ENCODE measurements at regions not wholly inside any gene's neighbourhood (a gene's known extent, or its start where the extent isn't known, plus 50 kb on each side); places are given as distances from the start of the nearest gene placed in this dataset.

- no peaks in the 10 kb centered on the region for H3K27me3 ChIP-seq (ENCODE audit: control insufficient read depth in 1 of 2, insufficient read depth in 2 of 2, low read length in 2 of 2)
- 66% methylated on average over 3 of the region's 3 CpGs for WGBS, 2 donors
- H3K4me3 ChIP-seq (ENCODE audit: low read depth in 1 of 2, low read length in 2 of 2) = no peak overlapping the region
Observed at GRCh38 chr10:43756341-43756740, 107.7 kb upstream of the ZNF32 start.

GRCh38 chr10:43754569-43755260, 106.0 kb upstream of the ZNF32 start:
- Histone ChIP-seq H3K27ac (ENCODE audit: low read depth in 2 of 2, low read length in 1 of 2) (no peak overlapping the region), H3K36me3 (ENCODE audit: control insufficient read depth in 2 of 2, insufficient read depth in 2 of 2, low read length in 1 of 2) (no peaks in the 10 kb centered on the region), H3K9me3 (ENCODE audit: control insufficient read depth in 2 of 2, insufficient read depth in 1 of 2, low read depth in 1 of 2, low read length in 1 of 2) (no peaks in the 10 kb centered on the region), H3K27me3 (ENCODE audit: control insufficient read depth in 1 of 2, insufficient read depth in 2 of 2, low read length in 2 of 2) (no peaks in the 10 kb centered on the region), H3K4me3 (ENCODE audit: low read depth in 1 of 2, low read length in 2 of 2) (no peak overlapping the region), H3K4me1 (ENCODE audit: control insufficient read depth in 2 of 2, insufficient read depth in 2 of 2, low read length in 1 of 2) (no peaks in the 10 kb centered on the region)
- WGBS, 2 donors = 88 to 89% methylated on average over 8 of the region's 8 CpGs

More at GRCh38 chr10:43756341-43756740, 107.7 kb upstream of the ZNF32 start:
- no peak overlapping the region for H3K27ac ChIP-seq (ENCODE audit: low read depth in 2 of 2, low read length in 1 of 2)
- no peaks in the 10 kb centered on the region for H3K36me3 ChIP-seq (ENCODE audit: control insufficient read depth in 2 of 2, insufficient read depth in 2 of 2, low read length in 1 of 2)
- no peaks in the 10 kb centered on the region for H3K4me1 ChIP-seq (ENCODE audit: control insufficient read depth in 2 of 2, insufficient read depth in 2 of 2, low read length in 1 of 2)
- no peaks in the 10 kb centered on the region for H3K9me3 ChIP-seq (ENCODE audit: control insufficient read depth in 2 of 2, insufficient read depth in 1 of 2, low read depth in 1 of 2, low read length in 1 of 2)

- Histone ChIP-seq H3K36me3 (ENCODE audit: control insufficient read depth in 2 of 2, insufficient read depth in 2 of 2, low read length in 1 of 2) (no peaks in the 10 kb centered on the region), H3K9me3 (ENCODE audit: control insufficient read depth in 2 of 2, insufficient read depth in 1 of 2, low read depth in 1 of 2, low read length in 1 of 2) (no peaks in the 10 kb centered on the region), H3K27me3 (ENCODE audit: control insufficient read depth in 1 of 2, insufficient read depth in 2 of 2, low read length in 2 of 2) (no peaks in the 10 kb centered on the region), H3K4me3 (ENCODE audit: low read depth in 1 of 2, low read length in 2 of 2) (no peak overlapping the region), H3K4me1 (ENCODE audit: control insufficient read depth in 2 of 2, insufficient read depth in 2 of 2, low read length in 1 of 2) (no peaks in the 10 kb centered on the region), H3K27ac (ENCODE audit: low read depth in 2 of 2, low read length in 1 of 2) (no peak overlapping the region)
- 86 to 90% methylated on average over 18 of the region's 18 CpGs for WGBS, 2 donors
Observed at GRCh38 chr10:43753397-43754061, 104.8 kb upstream of the ZNF32 start.

- WGBS, 2 donors = 43 to 89% methylated on average over 1 of the region's 1 CpG
- H3K4me1 ChIP-seq (ENCODE audit: control insufficient read depth in 2 of 2, insufficient read depth in 2 of 2, low read length in 1 of 2) = no peaks in the 10 kb centered on the region
Observed at GRCh38 chr10:43752682-43753081, 104.0 kb upstream of the ZNF32 start.

GRCh38 chr10:43751646-43752045, 103.0 kb upstream of the ZNF32 start:
- Histone ChIP-seq H3K27ac (ENCODE audit: low read depth in 2 of 2, low read length in 1 of 2) (no peak overlapping the region), H3K27me3 (ENCODE audit: control insufficient read depth in 1 of 2, insufficient read depth in 2 of 2, low read length in 2 of 2) (no peaks in the 10 kb centered on the region), H3K4me1 (ENCODE audit: control insufficient read depth in 2 of 2, insufficient read depth in 2 of 2, low read length in 1 of 2) (no peaks in the 10 kb centered on the region), H3K36me3 (ENCODE audit: control insufficient read depth in 2 of 2, insufficient read depth in 2 of 2, low read length in 1 of 2) (no peaks in the 10 kb centered on the region), H3K9me3 (ENCODE audit: control insufficient read depth in 2 of 2, insufficient read depth in 1 of 2, low read depth in 1 of 2, low read length in 1 of 2) (no peaks in the 10 kb centered on the region), H3K4me3 (ENCODE audit: low read depth in 1 of 2, low read length in 2 of 2) (no peak overlapping the region)
- 93 to 95% methylated on average over 5 of the region's 5 CpGs for WGBS, 2 donors

More at GRCh38 chr10:43752682-43753081, 104.0 kb upstream of the ZNF32 start:
- H3K36me3 ChIP-seq (ENCODE audit: control insufficient read depth in 2 of 2, insufficient read depth in 2 of 2, low read length in 1 of 2) = no peaks in the 10 kb centered on the region
- H3K4me3 ChIP-seq (ENCODE audit: low read depth in 1 of 2, low read length in 2 of 2) = no peak overlapping the region
- H3K9me3 ChIP-seq (ENCODE audit: control insufficient read depth in 2 of 2, insufficient read depth in 1 of 2, low read depth in 1 of 2, low read length in 1 of 2) = no peaks in the 10 kb centered on the region
- H3K27ac ChIP-seq (ENCODE audit: low read depth in 2 of 2, low read length in 1 of 2) = no peak overlapping the region
- H3K27me3 ChIP-seq (ENCODE audit: control insufficient read depth in 1 of 2, insufficient read depth in 2 of 2, low read length in 2 of 2) = no peaks in the 10 kb centered on the region

GRCh38 chr10:43749940-43750552, 101.4 kb upstream of the ZNF32 start:
- H3K27me3 ChIP-seq (ENCODE audit: control insufficient read depth in 1 of 2, insufficient read depth in 2 of 2, low read length in 2 of 2) = no peaks in the 10 kb centered on the region
- no peaks in the 10 kb centered on the region for H3K9me3 ChIP-seq (ENCODE audit: control insufficient read depth in 2 of 2, insufficient read depth in 1 of 2, low read depth in 1 of 2, low read length in 1 of 2)
- no peak overlapping the region for H3K4me3 ChIP-seq (ENCODE audit: low read depth in 1 of 2, low read length in 2 of 2)
- no peak overlapping the region for H3K27ac ChIP-seq (ENCODE audit: low read depth in 2 of 2, low read length in 1 of 2)
- 72 to 81% methylated on average over 4 of the region's 4 CpGs for WGBS, 2 donors
- no peaks in the 10 kb centered on the region for H3K36me3 ChIP-seq (ENCODE audit: control insufficient read depth in 2 of 2, insufficient read depth in 2 of 2, low read length in 1 of 2)
- no peaks in the 10 kb centered on the region for H3K4me1 ChIP-seq (ENCODE audit: control insufficient read depth in 2 of 2, insufficient read depth in 2 of 2, low read length in 1 of 2)

GRCh38 chr10:43749145-43749576, 100.5 kb upstream of the ZNF32 start:
- Histone ChIP-seq H3K9me3 (ENCODE audit: control insufficient read depth in 2 of 2, insufficient read depth in 1 of 2, low read depth in 1 of 2, low read length in 1 of 2) (no peaks in the 10 kb centered on the region), H3K36me3 (ENCODE audit: control insufficient read depth in 2 of 2, insufficient read depth in 2 of 2, low read length in 1 of 2) (no peaks in the 10 kb centered on the region), H3K27ac (ENCODE audit: low read depth in 2 of 2, low read length in 1 of 2) (no peak overlapping the region), H3K27me3 (ENCODE audit: control insufficient read depth in 1 of 2, insufficient read depth in 2 of 2, low read length in 2 of 2) (no peaks in the 10 kb centered on the region), H3K4me1 (ENCODE audit: control insufficient read depth in 2 of 2, insufficient read depth in 2 of 2, low read length in 1 of 2) (no peaks in the 10 kb centered on the region), H3K4me3 (ENCODE audit: low read depth in 1 of 2, low read length in 2 of 2) (no peak overlapping the region)
- WGBS, 2 donors = 81 to 82% methylated on average over 13 of the region's 13 CpGs

- Histone ChIP-seq H3K4me1 (ENCODE audit: control insufficient read depth in 2 of 2, insufficient read depth in 2 of 2, low read length in 1 of 2) (no peaks in the 10 kb centered on the region), H3K27ac (ENCODE audit: low read depth in 2 of 2, low read length in 1 of 2) (no peak overlapping the region), H3K27me3 (ENCODE audit: control insufficient read depth in 1 of 2, insufficient read depth in 2 of 2, low read length in 2 of 2) (no peaks in the 10 kb centered on the region), H3K36me3 (ENCODE audit: control insufficient read depth in 2 of 2, insufficient read depth in 2 of 2, low read length in 1 of 2) (no peaks in the 10 kb centered on the region), H3K9me3 (ENCODE audit: control insufficient read depth in 2 of 2, insufficient read depth in 1 of 2, low read depth in 1 of 2, low read length in 1 of 2) (no peaks in the 10 kb centered on the region), H3K4me3 (ENCODE audit: low read depth in 1 of 2, low read length in 2 of 2) (no peak overlapping the region)
- 90 to 95% methylated on average over 7 of the region's 7 CpGs for WGBS, 2 donors
Observed at GRCh38 chr10:43748560-43748959, 99.9 kb upstream of the ZNF32 start.

- H3K27ac ChIP-seq (ENCODE audit: low read depth in 2 of 2, low read length in 1 of 2) = no peak overlapping the region
- no peaks in the 10 kb centered on the region for H3K9me3 ChIP-seq (ENCODE audit: control insufficient read depth in 2 of 2, insufficient read depth in 1 of 2, low read depth in 1 of 2, low read length in 1 of 2)
- H3K4me3 ChIP-seq (ENCODE audit: low read depth in 1 of 2, low read length in 2 of 2) = no peak overlapping the region
- H3K36me3 ChIP-seq (ENCODE audit: control insufficient read depth in 2 of 2, insufficient read depth in 2 of 2, low read length in 1 of 2) = no peaks in the 10 kb centered on the region
- 61 to 81% methylated on average over 1 of the region's 1 CpG for WGBS, 2 donors
- H3K4me1 ChIP-seq (ENCODE audit: control insufficient read depth in 2 of 2, insufficient read depth in 2 of 2, low read length in 1 of 2) = no peaks in the 10 kb centered on the region
- no peaks in the 10 kb centered on the region for H3K27me3 ChIP-seq (ENCODE audit: control insufficient read depth in 1 of 2, insufficient read depth in 2 of 2, low read length in 2 of 2)
Observed at GRCh38 chr10:43746906-43747305, 98.2 kb upstream of the ZNF32 start.
